ENCODE measurements at regions not wholly inside any gene's neighbourhood (a gene's known extent, or its start where the extent isn't known, plus 50 kb on each side); places are given as distances from the start of the nearest gene placed in this dataset.

DNA sequence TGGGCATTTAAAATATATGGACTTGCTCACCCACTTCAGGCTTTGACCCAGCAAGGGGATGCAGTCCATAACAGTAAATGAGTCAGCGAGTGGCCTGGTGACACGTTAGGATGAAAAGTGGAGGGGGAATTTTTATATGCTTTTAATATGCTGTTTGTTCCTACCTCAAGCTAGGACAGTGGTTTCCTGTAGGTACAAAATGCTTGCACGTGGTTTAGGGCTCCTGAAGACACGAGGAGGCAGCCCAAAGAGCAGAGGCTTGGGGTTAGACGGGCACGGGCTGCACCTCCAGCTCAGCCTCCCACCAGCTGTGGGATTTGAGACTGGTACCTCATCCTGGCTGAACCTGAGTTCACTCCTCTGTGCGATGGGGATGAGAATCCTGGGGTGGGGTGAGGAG lies 306.2 kb upstream of the CXCR4 start:
- Histone ChIP-seq H3K9me3 (ENCODE audit: control insufficient read depth, insufficient read depth, low read depth, low read length) (no peaks in the 10 kb centered on the region), H3K36me3 (ENCODE audit: control insufficient read depth in 2 of 2, insufficient read depth in 1 of 2, low read length in 2 of 2) (no peaks in the 10 kb centered on the region), H3K27ac (ENCODE audit: extremely low read depth, low read depth, low read length) (no peak overlapping the region), H3K4me1 (ENCODE audit: control insufficient read depth, insufficient read depth, low read length) (no peaks in the 10 kb centered on the region), H3K4me3 (ENCODE audit: low read depth, low read length) (no peak overlapping the region)
- ChIA-PET CTCF (interaction anchor here (0.5 to 1.7 kb wide), 16 partner anchors 9 to 1298 kb away, joined by 3 to 11 read pairs (median 3); no protein-coding TSS in a partner anchor), POLR2A (no interaction called here)
- TF ChIP-seq ZBTB1 (tag by site-specific recombination; IDR thresholded peaks at IDR 0.05) = no peak
- no peak for TF ChIP-seq ZNF174 (tag by site-specific recombination; IDR thresholded peaks at IDR 0.05)
- TF ChIP-seq, protein P1, sequence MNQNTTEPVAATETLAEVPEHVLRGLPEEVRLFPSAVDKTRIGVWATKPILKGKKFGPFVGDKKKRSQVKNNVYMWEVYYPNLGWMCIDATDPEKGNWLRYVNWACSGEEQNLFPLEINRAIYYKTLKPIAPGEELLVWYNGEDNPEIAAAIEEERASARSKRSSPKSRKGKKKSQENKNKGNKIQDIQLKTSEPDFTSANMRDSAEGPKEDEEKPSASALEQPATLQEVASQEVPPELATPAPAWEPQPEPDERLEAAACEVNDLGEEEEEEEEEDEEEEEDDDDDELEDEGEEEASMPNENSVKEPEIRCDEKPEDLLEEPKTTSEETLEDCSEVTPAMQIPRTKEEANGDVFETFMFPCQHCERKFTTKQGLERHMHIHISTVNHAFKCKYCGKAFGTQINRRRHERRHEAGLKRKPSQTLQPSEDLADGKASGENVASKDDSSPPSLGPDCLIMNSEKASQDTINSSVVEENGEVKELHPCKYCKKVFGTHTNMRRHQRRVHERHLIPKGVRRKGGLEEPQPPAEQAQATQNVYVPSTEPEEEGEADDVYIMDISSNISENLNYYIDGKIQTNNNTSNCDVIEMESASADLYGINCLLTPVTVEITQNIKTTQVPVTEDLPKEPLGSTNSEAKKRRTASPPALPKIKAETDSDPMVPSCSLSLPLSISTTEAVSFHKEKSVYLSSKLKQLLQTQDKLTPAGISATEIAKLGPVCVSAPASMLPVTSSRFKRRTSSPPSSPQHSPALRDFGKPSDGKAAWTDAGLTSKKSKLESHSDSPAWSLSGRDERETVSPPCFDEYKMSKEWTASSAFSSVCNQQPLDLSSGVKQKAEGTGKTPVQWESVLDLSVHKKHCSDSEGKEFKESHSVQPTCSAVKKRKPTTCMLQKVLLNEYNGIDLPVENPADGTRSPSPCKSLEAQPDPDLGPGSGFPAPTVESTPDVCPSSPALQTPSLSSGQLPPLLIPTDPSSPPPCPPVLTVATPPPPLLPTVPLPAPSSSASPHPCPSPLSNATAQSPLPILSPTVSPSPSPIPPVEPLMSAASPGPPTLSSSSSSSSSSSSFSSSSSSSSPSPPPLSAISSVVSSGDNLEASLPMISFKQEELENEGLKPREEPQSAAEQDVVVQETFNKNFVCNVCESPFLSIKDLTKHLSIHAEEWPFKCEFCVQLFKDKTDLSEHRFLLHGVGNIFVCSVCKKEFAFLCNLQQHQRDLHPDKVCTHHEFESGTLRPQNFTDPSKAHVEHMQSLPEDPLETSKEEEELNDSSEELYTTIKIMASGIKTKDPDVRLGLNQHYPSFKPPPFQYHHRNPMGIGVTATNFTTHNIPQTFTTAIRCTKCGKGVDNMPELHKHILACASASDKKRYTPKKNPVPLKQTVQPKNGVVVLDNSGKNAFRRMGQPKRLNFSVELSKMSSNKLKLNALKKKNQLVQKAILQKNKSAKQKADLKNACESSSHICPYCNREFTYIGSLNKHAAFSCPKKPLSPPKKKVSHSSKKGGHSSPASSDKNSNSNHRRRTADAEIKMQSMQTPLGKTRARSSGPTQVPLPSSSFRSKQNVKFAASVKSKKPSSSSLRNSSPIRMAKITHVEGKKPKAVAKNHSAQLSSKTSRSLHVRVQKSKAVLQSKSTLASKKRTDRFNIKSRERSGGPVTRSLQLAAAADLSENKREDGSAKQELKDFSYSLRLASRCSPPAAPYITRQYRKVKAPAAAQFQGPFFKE (tag by site-specific recombination; IDR thresholded peaks at IDR 0.05; ENCODE audit: borderline replicate concordance) = no peak
- no peak for TF ChIP-seq ZFHX2 (tag by site-specific recombination; conservative IDR thresholded peaks at IDR 0.05)
- TF ChIP-seq, protein P2, sequence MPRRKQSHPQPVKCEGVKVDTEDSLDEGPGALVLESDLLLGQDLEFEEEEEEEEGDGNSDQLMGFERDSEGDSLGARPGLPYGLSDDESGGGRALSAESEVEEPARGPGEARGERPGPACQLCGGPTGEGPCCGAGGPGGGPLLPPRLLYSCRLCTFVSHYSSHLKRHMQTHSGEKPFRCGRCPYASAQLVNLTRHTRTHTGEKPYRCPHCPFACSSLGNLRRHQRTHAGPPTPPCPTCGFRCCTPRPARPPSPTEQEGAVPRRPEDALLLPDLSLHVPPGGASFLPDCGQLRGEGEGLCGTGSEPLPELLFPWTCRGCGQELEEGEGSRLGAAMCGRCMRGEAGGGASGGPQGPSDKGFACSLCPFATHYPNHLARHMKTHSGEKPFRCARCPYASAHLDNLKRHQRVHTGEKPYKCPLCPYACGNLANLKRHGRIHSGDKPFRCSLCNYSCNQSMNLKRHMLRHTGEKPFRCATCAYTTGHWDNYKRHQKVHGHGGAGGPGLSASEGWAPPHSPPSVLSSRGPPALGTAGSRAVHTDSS (tag by site-specific recombination; IDR thresholded peaks at IDR 0.05) = no peak
- TF ChIP-seq, protein P3, sequence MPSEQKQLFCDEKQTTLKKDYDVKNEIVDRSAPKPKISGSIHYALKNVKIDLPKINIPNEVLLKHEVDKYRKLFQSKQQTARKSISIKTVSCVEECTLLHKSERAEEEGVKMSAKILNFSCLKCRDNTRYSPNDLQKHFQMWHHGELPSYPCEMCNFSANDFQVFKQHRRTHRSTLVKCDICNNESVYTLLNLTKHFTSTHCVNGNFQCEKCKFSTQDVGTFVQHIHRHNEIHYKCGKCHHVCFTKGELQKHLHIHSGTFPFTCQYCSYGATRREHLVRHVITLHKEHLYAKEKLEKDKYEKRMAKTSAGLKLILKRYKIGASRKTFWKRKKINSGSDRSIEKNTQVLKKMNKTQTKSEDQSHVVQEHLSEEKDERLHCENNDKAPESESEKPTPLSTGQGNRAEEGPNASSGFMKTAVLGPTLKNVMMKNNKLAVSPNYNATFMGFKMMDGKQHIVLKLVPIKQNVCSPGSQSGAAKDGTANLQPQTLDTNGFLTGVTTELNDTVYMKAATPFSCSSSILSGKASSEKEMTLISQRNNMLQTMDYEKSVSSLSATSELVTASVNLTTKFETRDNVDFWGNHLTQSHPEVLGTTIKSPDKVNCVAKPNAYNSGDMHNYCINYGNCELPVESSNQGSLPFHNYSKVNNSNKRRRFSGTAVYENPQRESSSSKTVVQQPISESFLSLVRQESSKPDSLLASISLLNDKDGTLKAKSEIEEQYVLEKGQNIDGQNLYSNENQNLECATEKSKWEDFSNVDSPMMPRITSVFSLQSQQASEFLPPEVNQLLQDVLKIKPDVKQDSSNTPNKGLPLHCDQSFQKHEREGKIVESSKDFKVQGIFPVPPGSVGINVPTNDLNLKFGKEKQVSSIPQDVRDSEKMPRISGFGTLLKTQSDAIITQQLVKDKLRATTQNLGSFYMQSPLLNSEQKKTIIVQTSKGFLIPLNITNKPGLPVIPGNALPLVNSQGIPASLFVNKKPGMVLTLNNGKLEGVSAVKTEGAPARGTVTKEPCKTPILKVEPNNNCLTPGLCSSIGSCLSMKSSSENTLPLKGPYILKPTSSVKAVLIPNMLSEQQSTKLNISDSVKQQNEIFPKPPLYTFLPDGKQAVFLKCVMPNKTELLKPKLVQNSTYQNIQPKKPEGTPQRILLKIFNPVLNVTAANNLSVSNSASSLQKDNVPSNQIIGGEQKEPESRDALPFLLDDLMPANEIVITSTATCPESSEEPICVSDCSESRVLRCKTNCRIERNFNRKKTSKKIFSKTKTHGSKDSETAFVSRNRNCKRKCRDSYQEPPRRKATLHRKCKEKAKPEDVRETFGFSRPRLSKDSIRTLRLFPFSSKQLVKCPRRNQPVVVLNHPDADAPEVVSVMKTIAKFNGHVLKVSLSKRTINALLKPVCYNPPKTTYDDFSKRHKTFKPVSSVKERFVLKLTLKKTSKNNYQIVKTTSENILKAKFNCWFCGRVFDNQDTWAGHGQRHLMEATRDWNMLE (tag by site-specific recombination; conservative IDR thresholded peaks at IDR 0.05; ENCODE audit: low read depth) = no peak
- TF ChIP-seq, protein P4, sequence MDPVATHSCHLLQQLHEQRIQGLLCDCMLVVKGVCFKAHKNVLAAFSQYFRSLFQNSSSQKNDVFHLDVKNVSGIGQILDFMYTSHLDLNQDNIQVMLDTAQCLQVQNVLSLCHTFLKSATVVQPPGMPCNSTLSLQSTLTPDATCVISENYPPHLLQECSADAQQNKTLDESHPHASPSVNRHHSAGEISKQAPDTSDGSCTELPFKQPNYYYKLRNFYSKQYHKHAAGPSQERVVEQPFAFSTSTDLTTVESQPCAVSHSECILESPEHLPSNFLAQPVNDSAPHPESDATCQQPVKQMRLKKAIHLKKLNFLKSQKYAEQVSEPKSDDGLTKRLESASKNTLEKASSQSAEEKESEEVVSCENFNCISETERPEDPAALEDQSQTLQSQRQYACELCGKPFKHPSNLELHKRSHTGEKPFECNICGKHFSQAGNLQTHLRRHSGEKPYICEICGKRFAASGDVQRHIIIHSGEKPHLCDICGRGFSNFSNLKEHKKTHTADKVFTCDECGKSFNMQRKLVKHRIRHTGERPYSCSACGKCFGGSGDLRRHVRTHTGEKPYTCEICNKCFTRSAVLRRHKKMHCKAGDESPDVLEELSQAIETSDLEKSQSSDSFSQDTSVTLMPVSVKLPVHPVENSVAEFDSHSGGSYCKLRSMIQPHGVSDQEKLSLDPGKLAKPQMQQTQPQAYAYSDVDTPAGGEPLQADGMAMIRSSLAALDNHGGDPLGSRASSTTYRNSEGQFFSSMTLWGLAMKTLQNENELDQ (tag by site-specific recombination; IDR thresholded peaks at IDR 0.05; ENCODE audit: low read depth) = no peak
- TF ChIP-seq ZNF292 (tag by site-specific recombination; IDR thresholded peaks at IDR 0.05; ENCODE audit: borderline replicate concordance, low read depth) = no peak
- TF ChIP-seq, protein P5, sequence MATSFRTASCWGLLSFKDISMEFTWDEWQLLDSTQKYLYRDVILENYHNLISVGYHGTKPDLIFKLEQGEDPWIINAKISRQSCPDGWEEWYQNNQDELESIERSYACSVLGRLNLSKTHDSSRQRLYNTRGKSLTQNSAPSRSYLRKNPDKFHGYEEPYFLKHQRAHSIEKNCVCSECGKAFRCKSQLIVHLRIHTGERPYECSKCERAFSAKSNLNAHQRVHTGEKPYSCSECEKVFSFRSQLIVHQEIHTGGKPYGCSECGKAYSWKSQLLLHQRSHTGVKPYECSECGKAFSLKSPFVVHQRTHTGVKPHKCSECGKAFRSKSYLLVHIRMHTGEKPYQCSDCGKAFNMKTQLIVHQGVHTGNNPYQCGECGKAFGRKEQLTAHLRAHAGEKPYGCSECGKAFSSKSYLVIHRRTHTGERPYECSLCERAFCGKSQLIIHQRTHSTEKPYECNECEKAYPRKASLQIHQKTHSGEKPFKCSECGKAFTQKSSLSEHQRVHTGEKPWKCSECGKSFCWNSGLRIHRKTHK (tag by site-specific recombination; IDR thresholded peaks at IDR 0.05) = no peak
- TF ChIP-seq ZNF366 (tag by site-specific recombination; conservative IDR thresholded peaks at IDR 0.05) = no peak
- TF ChIP-seq, protein P6, sequence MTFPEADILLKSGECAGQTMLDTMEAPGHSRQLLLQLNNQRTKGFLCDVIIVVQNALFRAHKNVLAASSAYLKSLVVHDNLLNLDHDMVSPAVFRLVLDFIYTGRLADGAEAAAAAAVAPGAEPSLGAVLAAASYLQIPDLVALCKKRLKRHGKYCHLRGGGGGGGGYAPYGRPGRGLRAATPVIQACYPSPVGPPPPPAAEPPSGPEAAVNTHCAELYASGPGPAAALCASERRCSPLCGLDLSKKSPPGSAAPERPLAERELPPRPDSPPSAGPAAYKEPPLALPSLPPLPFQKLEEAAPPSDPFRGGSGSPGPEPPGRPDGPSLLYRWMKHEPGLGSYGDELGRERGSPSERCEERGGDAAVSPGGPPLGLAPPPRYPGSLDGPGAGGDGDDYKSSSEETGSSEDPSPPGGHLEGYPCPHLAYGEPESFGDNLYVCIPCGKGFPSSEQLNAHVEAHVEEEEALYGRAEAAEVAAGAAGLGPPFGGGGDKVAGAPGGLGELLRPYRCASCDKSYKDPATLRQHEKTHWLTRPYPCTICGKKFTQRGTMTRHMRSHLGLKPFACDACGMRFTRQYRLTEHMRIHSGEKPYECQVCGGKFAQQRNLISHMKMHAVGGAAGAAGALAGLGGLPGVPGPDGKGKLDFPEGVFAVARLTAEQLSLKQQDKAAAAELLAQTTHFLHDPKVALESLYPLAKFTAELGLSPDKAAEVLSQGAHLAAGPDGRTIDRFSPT (tag by site-specific recombination; IDR thresholded peaks at IDR 0.05) = no peak
- TF ChIP-seq ZNF19 (tag by site-specific recombination; IDR thresholded peaks at IDR 0.05; ENCODE audit: low read depth) = no peak
- no peak for TF ChIP-seq ZNF391 (tag by site-specific recombination; IDR thresholded peaks at IDR 0.05; ENCODE audit: borderline replicate concordance, low read depth)
- no peak for TF ChIP-seq TRIM28 (IDR thresholded peaks at IDR 0.05; ENCODE audit: borderline replicate concordance, low read length)
- no peak for TF ChIP-seq HOXD13 (CRISPR knock-in tag; IDR thresholded peaks at IDR 0.05; ENCODE audit: borderline replicate concordance)
- TF ChIP-seq OVOL3 (tag by site-specific recombination; IDR thresholded peaks at IDR 0.05) = no peak
- no peak for TF ChIP-seq ZNF121 (tag by site-specific recombination; IDR thresholded peaks at IDR 0.05)
